Hepatocyte (in vitro differentiated cells): ENCODE measurements at regions not wholly inside any gene's neighbourhood (a gene's known extent, or its start where the extent isn't known, plus 50 kb on each side); places are given as distances from the start of the nearest gene placed in this dataset.

Experiments used
- EZH2 ChIP-seq: fragments of 200-600 bp; sonication (generic); IDR thresholded peaks from 2 replicates; pipeline ENCODE4 v1.6.1; 2016; ENCODE audit warnings: antibody characterized with exemption, mild to moderate bottlenecking, borderline replicate concordance
- TF ChIP-seq, protein P1 (sequence below): fragments of 200-600 bp; sonication (generic); IDR thresholded peaks from 2 replicates; pipeline ENCODE4 v1.5.1; 2016; ENCODE audit warnings: antibody characterized with exemption, mild to moderate bottlenecking; ENCODE audit not compliant: poor library complexity

DNA sequence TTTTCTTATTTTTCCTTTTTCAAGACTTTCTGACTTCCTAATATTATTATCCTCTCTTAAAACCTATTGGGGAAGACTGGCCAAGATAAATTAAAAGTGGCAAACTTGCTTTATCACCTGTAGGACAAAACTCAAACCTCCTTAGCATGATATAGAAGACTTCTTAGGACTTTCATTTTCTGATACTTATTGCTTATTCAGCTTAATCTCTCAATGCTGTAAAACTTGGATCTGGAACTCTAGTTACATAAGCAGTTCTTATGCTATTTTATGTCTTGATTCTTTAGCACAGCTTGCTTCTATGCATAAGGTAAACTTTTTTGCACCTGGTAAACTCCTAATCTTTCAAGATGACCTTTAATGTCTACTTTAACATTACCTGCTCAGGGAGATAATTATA is 382.3 kb upstream of the LRRC7 start:
- TF ChIP-seq, protein P1, sequence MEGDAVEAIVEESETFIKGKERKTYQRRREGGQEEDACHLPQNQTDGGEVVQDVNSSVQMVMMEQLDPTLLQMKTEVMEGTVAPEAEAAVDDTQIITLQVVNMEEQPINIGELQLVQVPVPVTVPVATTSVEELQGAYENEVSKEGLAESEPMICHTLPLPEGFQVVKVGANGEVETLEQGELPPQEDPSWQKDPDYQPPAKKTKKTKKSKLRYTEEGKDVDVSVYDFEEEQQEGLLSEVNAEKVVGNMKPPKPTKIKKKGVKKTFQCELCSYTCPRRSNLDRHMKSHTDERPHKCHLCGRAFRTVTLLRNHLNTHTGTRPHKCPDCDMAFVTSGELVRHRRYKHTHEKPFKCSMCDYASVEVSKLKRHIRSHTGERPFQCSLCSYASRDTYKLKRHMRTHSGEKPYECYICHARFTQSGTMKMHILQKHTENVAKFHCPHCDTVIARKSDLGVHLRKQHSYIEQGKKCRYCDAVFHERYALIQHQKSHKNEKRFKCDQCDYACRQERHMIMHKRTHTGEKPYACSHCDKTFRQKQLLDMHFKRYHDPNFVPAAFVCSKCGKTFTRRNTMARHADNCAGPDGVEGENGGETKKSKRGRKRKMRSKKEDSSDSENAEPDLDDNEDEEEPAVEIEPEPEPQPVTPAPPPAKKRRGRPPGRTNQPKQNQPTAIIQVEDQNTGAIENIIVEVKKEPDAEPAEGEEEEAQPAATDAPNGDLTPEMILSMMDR = no peak
- TF ChIP-seq EZH2 = no peak
